Mesothelial cell of epicardium (in vitro differentiated cells): ENCODE measurements at regions not wholly inside any gene's neighbourhood (a gene's known extent, or its start where the extent isn't known, plus 50 kb on each side); places are given as distances from the start of the nearest gene placed in this dataset.

Source experiments
- DNase-seq, 2 experiments: peaks; one replicate each; pipeline ENCODE4 v3.0.0; 2021; ENCODE audit warnings: low spot score in 2 of 2; ENCODE audit not compliant: unreplicated experiment in 2 of 2
- H3K27ac Mint-ChIP-seq: 2 replicates; pipeline ENCODE4 v1.8.0; 2021; ENCODE audit warnings: mixed read lengths
- H3K27me3 Mint-ChIP-seq: 2 replicates; pipeline ENCODE4 v1.8.0; 2021; ENCODE audit warnings: low read depth, mixed read lengths
- H3K36me3 Mint-ChIP-seq: 2 replicates; pipeline ENCODE4 v1.8.0; 2021; ENCODE audit warnings: mixed read lengths
- H3K4me1 Mint-ChIP-seq: 2 replicates; pipeline ENCODE4 v1.8.0; 2021; ENCODE audit warnings: mixed read lengths
- H3K4me3 Mint-ChIP-seq: 2 replicates; pipeline ENCODE4 v1.8.0; 2021; ENCODE audit warnings: mild to moderate bottlenecking, moderate library complexity, mixed read lengths
- H3K9me3 Mint-ChIP-seq: 2 replicates; pipeline ENCODE4 v1.8.0; 2021; ENCODE audit warnings: mixed read lengths
- CTCF ChIP-seq: fragments of 200-600 bp; sonication (generic); IDR thresholded peaks from one replicate; pipeline ENCODE4 v1.5.0; 2021; ENCODE audit warnings: antibody characterized with exemption; ENCODE audit not compliant: unreplicated experiment

- DNase-seq: no peak
- H3K36me3 Mint-ChIP-seq: no peaks in the 10 kb centered on the region
- H3K27ac Mint-ChIP-seq: no peak overlapping the region
- no peaks in the 10 kb centered on the region for H3K4me1 Mint-ChIP-seq
- H3K9me3 Mint-ChIP-seq: peaks cover 8% of the 10 kb centered on the region
- H3K27me3 Mint-ChIP-seq: no peaks in the 10 kb centered on the region
- no peak for TF ChIP-seq CTCF
- H3K4me3 Mint-ChIP-seq: no peak overlapping the region
Measured at GRCh38 chr21:15330872-15331271, 266.1 kb upstream of the NRIP1 start.

- no peak for TF ChIP-seq CTCF
- Mint-ChIP-seq H3K36me3 (no peaks in the 10 kb centered on the region), H3K27me3 (no peaks in the 10 kb centered on the region), H3K4me3 (no peak overlapping the region), H3K27ac (no peak overlapping the region), H3K9me3 (peaks cover 16% of the 10 kb centered on the region), H3K4me1 (no peaks in the 10 kb centered on the region)
- no peak for DNase-seq
Measured at GRCh38 chr21:15332572-15332971, 267.8 kb upstream of the NRIP1 start.

- no peak overlapping the region for H3K27ac Mint-ChIP-seq
- no peaks in the 10 kb centered on the region for H3K4me1 Mint-ChIP-seq
- no peak for DNase-seq
- no peak overlapping the region for H3K4me3 Mint-ChIP-seq
- peaks cover 18% of the 10 kb centered on the region for H3K9me3 Mint-ChIP-seq
- TF ChIP-seq CTCF: no peak
- no peaks in the 10 kb centered on the region for H3K27me3 Mint-ChIP-seq
- no peaks in the 10 kb centered on the region for H3K36me3 Mint-ChIP-seq
Measured at GRCh38 chr21:15333136-15333710, 268.4 kb upstream of the NRIP1 start.

- no peaks in the 10 kb centered on the region for H3K27me3 Mint-ChIP-seq
- no peak overlapping the region for H3K4me3 Mint-ChIP-seq
- H3K9me3 Mint-ChIP-seq: peaks cover 22% of the 10 kb centered on the region
- no peak for DNase-seq
- H3K27ac Mint-ChIP-seq: no peak overlapping the region
- TF ChIP-seq CTCF: no peak
- H3K36me3 Mint-ChIP-seq: no peaks in the 10 kb centered on the region
- no peaks in the 10 kb centered on the region for H3K4me1 Mint-ChIP-seq
Measured at GRCh38 chr21:15333951-15334350, 269.2 kb upstream of the NRIP1 start.

GRCh38 chr21:15343066-15343465 is 278.3 kb upstream of the NRIP1 start:
- Mint-ChIP-seq H3K27ac (no peak overlapping the region), H3K4me3 (no peak overlapping the region), H3K27me3 (no peaks in the 10 kb centered on the region), H3K36me3 (no peaks in the 10 kb centered on the region), H3K4me1 (peaks cover 7% of the 10 kb centered on the region), H3K9me3 (peaks cover 25% of the 10 kb centered on the region)
- DNase-seq: no peak
- no peak for TF ChIP-seq CTCF

GRCh38 chr21:15352009-15352408 is 287.2 kb upstream of the NRIP1 start:
- Mint-ChIP-seq H3K9me3 (peaks cover 19% of the 10 kb centered on the region), H3K27ac (no peak overlapping the region), H3K27me3 (no peaks in the 10 kb centered on the region), H3K4me3 (no peak overlapping the region), H3K4me1 (peaks cover 2% of the 10 kb centered on the region), H3K36me3 (peaks cover 3% of the 10 kb centered on the region)
- no peak for TF ChIP-seq CTCF
- DNase-seq: no peak
